SK-N-SH (cell line): ENCODE measurements at regions not wholly inside any gene's neighbourhood (a gene's known extent, or its start where the extent isn't known, plus 50 kb on each side); places are given as distances from the start of the nearest gene placed in this dataset.
"Not testable (repeated sequence)": the region's sequence is repeated elsewhere in the genome, so short reads cannot be mapped to it uniquely, and the experiment has no call there.

Experiments
- CTCF ChIA-PET: fragments of 300-600, 350-600 bp; formaldehyde crosslinking; extraction: SDS; loops from one replicate; lab custom pipeline; 2021; lab: Yijun Ruan, JAX
- POLR2A ChIA-PET: fragments of 350-600 bp; sonication (Branson Sonifier 250); formaldehyde crosslinking; extraction: SDS; loops from one replicate; lab custom pipeline; 2020; ENCODE audit warnings: antibody characterized with exemption, inconsistent platforms; lab: Yijun Ruan, JAX
- DNase-seq: peaks from one replicate; pipeline ENCODE4 v3.0.0; 2012
- H2AFZ ChIP-seq: fragments of 200-600 bp; sonication (generic); 2 replicates; pipeline ENCODE4 v1.8.1; 2016; ENCODE audit warnings: antibody characterized with exemption, mild to moderate bottlenecking, low read depth
- H3F3A ChIP-seq: fragments of 200-600 bp; sonication (generic); replicated peaks from 2 replicates; pipeline ENCODE3; 2016; ENCODE audit warnings: antibody characterized with exemption, mild to moderate bottlenecking; ENCODE audit not compliant: insufficient read depth
- H3K27ac ChIP-seq, 2 experiments: fragments of 200-500 bp in 1 of 2; fragments of 200-600 bp in 1 of 2; sonication (Bioruptor generic) in 1 of 2; sonication (generic), shearing (Covaris generic) in 1 of 2; 2 replicates each; pipeline versions ENCODE4 v1.5.1 to v1.6.1; 2014 to 2016; ENCODE audit warnings: low read depth in 2 of 2, inconsistent platforms in 1 of 2, low read length in 1 of 2, mild to moderate bottlenecking in 1 of 2, mixed read lengths in 1 of 2
- H3K27me3 ChIP-seq: fragments of 200-600 bp; sonication (generic), shearing (Covaris generic); 2 replicates; pipeline ENCODE4 v1.6.1; 2016; ENCODE audit warnings: mixed run types; ENCODE audit not compliant: insufficient read depth
- H3K36me3 ChIP-seq, 2 experiments: fragments of 200-500 bp in 1 of 2; fragments of 200-600 bp in 1 of 2; sonication (Bioruptor generic) in 1 of 2; sonication (generic) in 1 of 2; replicated peaks in 1 of 2; 2 replicates each; pipeline versions ENCODE3 to v1.5.1; 2014 to 2016; ENCODE audit warnings: low read length in 1 of 2, mild to moderate bottlenecking in 1 of 2; ENCODE audit not compliant: insufficient read depth in 2 of 2, control insufficient read depth in 1 of 2
- H3K4me1 ChIP-seq, 2 experiments: fragments of 200-500 bp in 1 of 2; fragments of 200-600 bp in 1 of 2; sonication (Bioruptor generic) in 1 of 2; sonication (generic), shearing (Covaris generic) in 1 of 2; 2 replicates each; pipeline versions ENCODE4 v1.5.1 to v1.6.1; 2014 to 2016; ENCODE audit warnings: low read depth in 1 of 2, low read length in 1 of 2, mixed run types in 1 of 2; ENCODE audit not compliant: insufficient read depth in 2 of 2, control insufficient read depth in 1 of 2
- H3K4me2 ChIP-seq: fragments of 200-600 bp; sonication (generic), shearing (Covaris generic); 2 replicates; pipeline ENCODE4 v1.6.1; 2017; ENCODE audit warnings: mixed run types
- H3K4me3 ChIP-seq, 2 experiments: fragments of 200-500 bp in 1 of 2; fragments of 200-600 bp in 1 of 2; sonication (Bioruptor generic) in 1 of 2; sonication (generic), shearing (Covaris generic) in 1 of 2; 2 replicates each; pipeline versions ENCODE4 v1.5.1 to v1.8.1; 2014 to 2016; ENCODE audit warnings: low read depth in 2 of 2, inconsistent platforms in 1 of 2, low read length in 1 of 2, mild to moderate bottlenecking in 1 of 2, mixed read lengths in 1 of 2, moderate library complexity in 1 of 2
- H3K79me2 ChIP-seq: fragments of 200-600 bp; sonication (generic); 2 replicates; pipeline ENCODE4 v1.8.1; 2017; ENCODE audit warnings: mild to moderate bottlenecking; ENCODE audit not compliant: insufficient read depth
- H3K9ac ChIP-seq: fragments of 200-600 bp; sonication (generic); 2 replicates; pipeline ENCODE4 v1.6.1; 2017; ENCODE audit warnings: mixed run types
- H3K9me2 ChIP-seq: fragments of 200-600 bp; sonication (generic); 2 replicates; pipeline ENCODE4 v1.6.1; 2017; ENCODE audit warnings: mixed run types
- H3K9me3 ChIP-seq: fragments of 200-600 bp; sonication (generic); 2 replicates; pipeline ENCODE4 v1.6.1; 2017; ENCODE audit warnings: mixed run types, mild to moderate bottlenecking, moderate library complexity
- H4K20me1 ChIP-seq: fragments of 200-600 bp; sonication (generic); 2 replicates; pipeline ENCODE4 v1.6.1; 2017; ENCODE audit warnings: mild to moderate bottlenecking, mixed run types; ENCODE audit not compliant: insufficient read depth
- CHD2 ChIP-seq: fragments of 150-350 bp; IDR thresholded peaks from 2 replicates; pipeline ENCODE4 v1.6.1; 2018; ENCODE audit warnings: low read length; ENCODE audit not compliant: partially characterized antibody
- ELF1 ChIP-seq: IDR thresholded peaks from 2 replicates; pipeline ENCODE4 v1.4.0; 2012
- IRF3 ChIP-seq: fragments of 150-350 bp; IDR thresholded peaks from 2 replicates; pipeline ENCODE4 v1.6.1; 2016; ENCODE audit warnings: mild to moderate bottlenecking, low read depth, low read length
- JUND ChIP-seq: IDR thresholded peaks from 2 replicates; pipeline ENCODE4 v1.4.0; 2012
- MXI1 ChIP-seq: IDR thresholded peaks from 2 replicates; pipeline ENCODE4 v1.6.1; 2012; ENCODE audit warnings: mild to moderate bottlenecking, low read depth, low read length, improper control_type of control experiment
- NRF1 ChIP-seq: IDR thresholded peaks from 2 replicates; pipeline ENCODE4 v1.6.1; 2012; ENCODE audit warnings: low read depth, mild to moderate bottlenecking, low read length
- PBX3 ChIP-seq: IDR thresholded peaks from 2 replicates; pipeline ENCODE4; 2012
- POLR2AphosphoS5 ChIP-seq: IDR thresholded peaks from 2 replicates; pipeline ENCODE4 v1.6.1; 2012; ENCODE audit warnings: low read depth, low read length
- RAD21 ChIP-seq: IDR thresholded peaks from 2 replicates; pipeline ENCODE4 v1.6.1; 2012; ENCODE audit warnings: mild to moderate bottlenecking, low read length
- RFX5 ChIP-seq: IDR thresholded peaks from 2 replicates; pipeline ENCODE4 v1.6.1; 2012; ENCODE audit warnings: mild to moderate bottlenecking, improper control_type of control experiment, low read length
- SIN3A ChIP-seq: IDR thresholded peaks from 2 replicates; pipeline ENCODE4 v1.6.1; 2012; ENCODE audit warnings: low read depth, mild to moderate bottlenecking, low read length, moderate library complexity, borderline replicate concordance
- USF2 ChIP-seq: fragments of 150-350 bp; IDR thresholded peaks from 2 replicates; pipeline ENCODE4 v1.6.1; 2017; ENCODE audit warnings: antibody characterized with exemption, low read length, low read depth, borderline replicate concordance
- YY1 ChIP-seq: IDR thresholded peaks from 2 replicates; pipeline ENCODE4 v1.4.0; 2012; ENCODE audit warnings: low read depth, mild to moderate bottlenecking
- WGBS: methylation state at CpG from one replicate; pipeline ENCODE4 v1.1.6; 2017; ENCODE audit warnings: low lambda C conversion rate; 5-methylcytosine and 5-hydroxymethylcytosine counted together

GRCh38 chr6:3915076-3915791, 66.1 kb downstream of the FAM50B start:
- H3F3A ChIP-seq: peaks cover 37% of the 10 kb centered on the region
- no peak overlapping the region for H3K27ac ChIP-seq
- no peaks in the 10 kb centered on the region for H4K20me1 ChIP-seq
- no peak for DNase-seq
- H3K9ac ChIP-seq: no peak overlapping the region
- peaks cover 16 to 34% of the 10 kb centered on the region in 2 experiments for H3K4me1 ChIP-seq
- no peaks in the 10 kb centered on the region for H3K36me3 ChIP-seq
- H3K9me2 ChIP-seq: no peaks in the 10 kb centered on the region
- H2AFZ ChIP-seq: no peak overlapping the region
- ChIA-PET POLR2A (no interaction called here), CTCF (no interaction called here)
- H3K27me3 ChIP-seq: no peaks in the 10 kb centered on the region
- no peaks in the 10 kb centered on the region for H3K9me3 ChIP-seq
- TF ChIP-seq MXI1: no peak
- no peak for TF ChIP-seq ELF1
- TF ChIP-seq SIN3A: no peak
- TF ChIP-seq CHD2: no peak
- 91% methylated on average over 9 of the region's 9 CpGs for WGBS
- H3K79me2 ChIP-seq: peaks cover 5% of the 10 kb centered on the region; the same call in 1 of the 2 replicates
- no peak overlapping the region for H3K4me2 ChIP-seq
- no peak overlapping the region for H3K4me3 ChIP-seq

GRCh38 chr6:3916211-3916610, 67.0 kb downstream of the FAM50B start:
- Histone ChIP-seq H4K20me1 (no peaks in the 10 kb centered on the region), H3K79me2 (no peaks in the 10 kb centered on the region), H2AFZ (no peak overlapping the region), H3F3A (peaks cover 30% of the 10 kb centered on the region), H3K4me3 (no peak overlapping the region), H3K27ac (no peak overlapping the region), H3K9me2 (no peaks in the 10 kb centered on the region), H3K27me3 (no peaks in the 10 kb centered on the region), H3K9me3 (no peaks in the 10 kb centered on the region), H3K4me2 (no peak overlapping the region), H3K36me3 (no peaks in the 10 kb centered on the region), H3K9ac (no peak overlapping the region), H3K4me1 (peaks cover 15 to 24% of the 10 kb centered on the region in 2 experiments)
- TF ChIP-seq JUND: no peak
- no peak for TF ChIP-seq RFX5
- no peak for TF ChIP-seq PBX3
- TF ChIP-seq MXI1: no peak
- TF ChIP-seq USF2: no peak
- TF ChIP-seq CHD2: no peak
- TF ChIP-seq YY1: no peak
- TF ChIP-seq RAD21: no peak
- TF ChIP-seq IRF3: no peak
- no peak for TF ChIP-seq NRF1
- TF ChIP-seq POLR2AphosphoS5: no peak
- WGBS: 81% methylated on average over 2 of the region's 2 CpGs
- no peak for DNase-seq
- ChIA-PET CTCF (no interaction called here), POLR2A (no interaction called here)

- H3K4me3 ChIP-seq, H3K27ac ChIP-seq, H3K9me3 ChIP-seq, H3K27me3 ChIP-seq, H3K9me2 ChIP-seq, H3K4me2 ChIP-seq, H3K79me2 ChIP-seq, DNase-seq, H4K20me1 ChIP-seq, H3K36me3 ChIP-seq, H3K9ac ChIP-seq, H2AFZ ChIP-seq, POLR2A ChIA-PET: not testable (repeated sequence)
- Histone ChIP-seq H3F3A (peaks cover 24% of the 10 kb centered on the region), H3K4me1 (peaks cover 9 to 19% of the 10 kb centered on the region in 2 experiments)
- CTCF ChIA-PET: interaction anchor here (0.9 to 1.0 kb wide), 2 partner anchors 36 to 637 kb away, joined by 3 read pairs; no protein-coding TSS in a partner anchor
- 79% methylated on average over 4 of the region's 4 CpGs for WGBS
Measured at GRCh38 chr6:3916749-3917148, 67.6 kb downstream of the FAM50B start.
